H1 (cell line): ENCODE measurements at regions not wholly inside any gene's neighbourhood (a gene's known extent, or its start where the extent isn't known, plus 50 kb on each side); places are given as distances from the start of the nearest gene placed in this dataset.

ENCODE experiments used
- RAD21 ChIP-seq, 2 experiments: IDR thresholded peaks in 1 of 2; conservative IDR thresholded peaks in 1 of 2; 2 replicates each; pipeline ENCODE4 v1.6.1; 2011; ENCODE audit warnings: low read depth in 2 of 2, low read length in 2 of 2, improper control_type of control experiment in 1 of 2, inconsistent platforms in 1 of 2, mild to moderate bottlenecking in 1 of 2, moderate library complexity in 1 of 2

GRCh38 chr11:91819195-91819594 is 405.4 kb upstream of the FAT3 start (continued):
- no peak for TF ChIP-seq RAD21 (IDR thresholded peaks at IDR 0.05 in 1 of 2, conservative IDR thresholded peaks at IDR 0.05 in 1 of 2; ENCODE audit: low read depth in 2 of 2, low read length in 2 of 2)
